Type B pancreatic cell (in vitro differentiated cells): ENCODE measurements at regions not wholly inside any gene's neighbourhood (a gene's known extent, or its start where the extent isn't known, plus 50 kb on each side); places are given as distances from the start of the nearest gene placed in this dataset.

Experiments
- DNase-seq: peaks from one replicate; pipeline ENCODE4 v3.0.0; 2021; ENCODE audit warnings: mixed read lengths; ENCODE audit not compliant: unreplicated experiment; ENCODE audit errors: extremely low spot score
- H3K27ac Mint-ChIP-seq: 2 replicates; pipeline ENCODE4 v1.8.0; 2021; ENCODE audit warnings: mild to moderate bottlenecking, mixed read lengths
- H3K27me3 Mint-ChIP-seq: 2 replicates; pipeline ENCODE4 v1.8.0; 2021; ENCODE audit warnings: mixed read lengths
- H3K36me3 Mint-ChIP-seq: 2 replicates; pipeline ENCODE4 v1.8.0; 2021; ENCODE audit warnings: mixed read lengths
- H3K4me1 Mint-ChIP-seq: one replicate; pipeline ENCODE4 v1.8.0; 2021; ENCODE audit warnings: mixed read lengths; ENCODE audit not compliant: unreplicated experiment
- H3K4me3 Mint-ChIP-seq: 2 replicates; pipeline ENCODE4 v1.8.0; 2021; ENCODE audit warnings: mild to moderate bottlenecking, mixed read lengths
- H3K9me3 Mint-ChIP-seq: 2 replicates; pipeline ENCODE4 v1.8.0; 2021; ENCODE audit warnings: mixed read lengths
- TF ChIP-seq, protein P1 (sequence below): fragments of 200-600 bp; sonication (generic); conservative IDR thresholded peaks from 2 replicates; pipeline ENCODE4 v1.5.0; 2021; ENCODE audit warnings: antibody characterized with exemption, mild to moderate bottlenecking

DNA sequence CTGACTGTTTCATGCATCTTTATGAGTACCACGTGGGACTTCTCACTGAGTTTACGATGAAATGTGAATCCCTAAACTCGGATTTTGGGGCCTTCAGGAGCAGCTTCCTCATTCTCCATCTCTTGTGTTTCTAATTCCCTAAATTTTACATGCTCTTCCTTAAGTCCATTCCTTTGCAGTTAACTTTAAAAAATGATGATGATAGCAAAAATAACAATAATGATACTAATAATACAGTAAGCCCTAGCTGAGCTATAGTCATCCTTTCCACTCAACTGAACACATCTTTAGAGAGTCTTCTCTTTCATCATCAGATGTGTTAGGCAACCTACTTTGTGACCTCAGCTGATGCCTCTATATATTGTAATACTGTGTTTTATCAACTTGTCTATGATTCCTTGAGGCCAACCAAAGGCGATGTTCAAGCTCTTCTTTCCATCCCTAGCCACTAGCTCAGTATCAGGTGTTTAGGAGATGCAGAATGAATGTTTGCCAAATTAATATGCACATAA is 1196.4 kb downstream of the VRK1 start:
- H3K9me3 Mint-ChIP-seq: no peaks in the 10 kb centered on the region
- no peak overlapping the region for H3K4me3 Mint-ChIP-seq
- peaks cover 28% of the 10 kb centered on the region for H3K4me1 Mint-ChIP-seq
- H3K27ac Mint-ChIP-seq: no peak overlapping the region
- DNase-seq: no peak
- TF ChIP-seq, protein P1, sequence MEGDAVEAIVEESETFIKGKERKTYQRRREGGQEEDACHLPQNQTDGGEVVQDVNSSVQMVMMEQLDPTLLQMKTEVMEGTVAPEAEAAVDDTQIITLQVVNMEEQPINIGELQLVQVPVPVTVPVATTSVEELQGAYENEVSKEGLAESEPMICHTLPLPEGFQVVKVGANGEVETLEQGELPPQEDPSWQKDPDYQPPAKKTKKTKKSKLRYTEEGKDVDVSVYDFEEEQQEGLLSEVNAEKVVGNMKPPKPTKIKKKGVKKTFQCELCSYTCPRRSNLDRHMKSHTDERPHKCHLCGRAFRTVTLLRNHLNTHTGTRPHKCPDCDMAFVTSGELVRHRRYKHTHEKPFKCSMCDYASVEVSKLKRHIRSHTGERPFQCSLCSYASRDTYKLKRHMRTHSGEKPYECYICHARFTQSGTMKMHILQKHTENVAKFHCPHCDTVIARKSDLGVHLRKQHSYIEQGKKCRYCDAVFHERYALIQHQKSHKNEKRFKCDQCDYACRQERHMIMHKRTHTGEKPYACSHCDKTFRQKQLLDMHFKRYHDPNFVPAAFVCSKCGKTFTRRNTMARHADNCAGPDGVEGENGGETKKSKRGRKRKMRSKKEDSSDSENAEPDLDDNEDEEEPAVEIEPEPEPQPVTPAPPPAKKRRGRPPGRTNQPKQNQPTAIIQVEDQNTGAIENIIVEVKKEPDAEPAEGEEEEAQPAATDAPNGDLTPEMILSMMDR: no peak
- no peaks in the 10 kb centered on the region for H3K27me3 Mint-ChIP-seq
- no peaks in the 10 kb centered on the region for H3K36me3 Mint-ChIP-seq

DNA sequence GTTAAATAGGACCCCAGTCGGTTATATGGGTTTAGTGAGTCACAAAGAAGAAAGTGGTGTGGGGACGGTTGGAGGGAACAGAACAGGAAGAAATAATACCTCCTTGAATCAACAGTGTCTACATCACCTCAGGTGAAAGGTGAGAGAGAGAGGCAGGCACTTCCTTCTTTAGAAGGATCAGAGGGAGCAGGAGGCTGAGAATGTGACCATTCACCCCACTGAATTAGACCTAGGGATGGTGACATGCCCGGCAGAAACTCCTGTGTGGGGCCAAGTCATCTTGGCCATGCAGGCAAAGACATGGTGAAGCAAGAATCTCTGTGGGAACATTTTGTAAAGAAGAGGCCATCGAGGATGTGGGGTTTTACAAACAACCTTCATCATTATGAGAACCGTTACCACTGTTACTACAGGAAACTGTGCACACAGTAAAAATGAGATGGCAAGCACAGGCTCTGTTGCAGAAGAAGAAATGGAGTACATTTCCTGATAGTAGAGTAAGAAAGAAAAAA is 1196.9 kb downstream of the VRK1 start:
- Mint-ChIP-seq H3K9me3 (no peaks in the 10 kb centered on the region), H3K27me3 (no peaks in the 10 kb centered on the region), H3K4me1 (peaks cover 27% of the 10 kb centered on the region), H3K4me3 (no peak overlapping the region), H3K36me3 (no peaks in the 10 kb centered on the region), H3K27ac (no peak overlapping the region)
- TF ChIP-seq, protein P1: no peak
- DNase-seq: no peak

DNA sequence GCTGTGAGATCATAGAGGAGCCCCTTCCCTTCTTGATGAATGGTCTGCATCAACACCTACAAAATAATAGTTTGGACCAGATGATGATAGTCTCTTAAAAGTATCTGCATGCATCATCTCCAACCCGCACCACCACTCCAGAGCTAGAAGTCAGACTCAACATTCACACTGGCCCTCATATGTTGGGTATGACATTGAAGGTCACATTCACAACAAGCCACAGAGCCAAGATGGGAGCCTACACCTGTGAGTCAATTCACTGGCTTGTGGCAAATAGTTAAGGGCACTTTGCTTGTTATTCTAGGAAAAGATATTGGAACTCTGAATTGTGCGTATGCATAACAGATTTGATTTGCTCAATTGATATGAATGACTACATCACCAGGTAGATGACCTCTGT is 1197.9 kb downstream of the VRK1 start:
- Mint-ChIP-seq H3K36me3 (no peaks in the 10 kb centered on the region), H3K9me3 (no peaks in the 10 kb centered on the region)
- TF ChIP-seq, protein P1: no peak

DNA sequence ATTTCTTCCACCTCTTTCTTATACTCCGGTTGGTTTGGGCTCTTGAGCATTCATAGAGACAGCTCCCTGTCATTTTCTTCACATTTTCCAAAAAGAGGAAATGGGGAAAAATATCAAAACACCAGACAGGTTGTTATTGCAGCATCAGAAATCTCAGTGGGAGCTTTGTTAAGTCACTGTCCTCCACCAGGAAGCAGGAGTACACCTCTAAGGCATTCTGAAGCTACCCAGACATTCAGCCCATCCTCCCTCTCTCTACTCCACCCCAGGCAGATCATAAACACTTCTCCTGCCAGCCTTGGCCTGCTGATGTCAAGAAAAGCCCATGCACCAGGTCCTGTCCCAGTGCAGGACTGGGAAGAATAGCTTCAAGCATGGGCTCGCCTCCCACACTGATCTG is 1198.3 kb downstream of the VRK1 start:
- Mint-ChIP-seq H3K4me3 (no peak overlapping the region), H3K27me3 (no peaks in the 10 kb centered on the region), H3K27ac (no peak overlapping the region), H3K4me1 (peaks cover 26% of the 10 kb centered on the region), H3K36me3 (no peaks in the 10 kb centered on the region), H3K9me3 (no peaks in the 10 kb centered on the region)
- no peak for DNase-seq
- TF ChIP-seq, protein P1: no peak

More for the DNA sequence above, 1197.9 kb downstream of the VRK1 start:
- Mint-ChIP-seq H3K27me3 (no peaks in the 10 kb centered on the region), H3K4me3 (no peak overlapping the region), H3K4me1 (peaks cover 23% of the 10 kb centered on the region), H3K27ac (no peak overlapping the region)
- DNase-seq: no peak

DNA sequence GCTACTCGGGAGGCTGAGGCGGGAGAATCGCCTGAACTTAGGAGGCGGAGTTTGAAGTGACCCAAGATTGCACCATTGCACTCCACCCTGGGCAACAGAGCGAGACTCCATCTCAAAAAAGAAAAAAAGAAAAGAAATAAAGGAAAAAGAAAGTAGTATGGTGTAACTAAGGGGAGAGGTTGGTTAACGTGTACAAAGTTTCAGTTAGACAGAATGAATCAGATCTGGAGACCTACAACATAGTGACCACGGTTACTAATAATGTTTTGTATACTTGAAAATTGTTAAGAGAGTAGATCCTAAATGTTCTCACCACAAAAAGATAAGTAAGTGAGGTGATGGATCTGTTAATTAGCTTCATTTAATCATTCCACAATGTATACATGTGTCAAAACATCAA is 1208.8 kb downstream of the VRK1 start:
- Mint-ChIP-seq H3K4me3 (no peak overlapping the region), H3K27me3 (no peaks in the 10 kb centered on the region), H3K27ac (no peak overlapping the region), H3K36me3 (no peaks in the 10 kb centered on the region), H3K9me3 (no peaks in the 10 kb centered on the region), H3K4me1 (peaks cover 2% of the 10 kb centered on the region)
- DNase-seq: no peak
- TF ChIP-seq, protein P1: no peak
